GM23338 (cell line): ENCODE measurements at regions not wholly inside any gene's neighbourhood (a gene's known extent, or its start where the extent isn't known, plus 50 kb on each side); places are given as distances from the start of the nearest gene placed in this dataset.
A peak's percentile ranks its signal among the peaks of the same experiment; 100 is the strongest.
"Not testable (repeated sequence)": the region's sequence is repeated elsewhere in the genome, so short reads cannot be mapped to it uniquely, and the experiment has no call there.

Source experiments
- CTCF ChIP-seq, 2 experiments: fragments of 200-600 bp in 1 of 2; sonication (generic) in 1 of 2; conservative IDR thresholded peaks; 2 replicates each; pipeline versions ENCODE4 v1.5.1 to v1.6.1; 2016 to 2017; ENCODE audit warnings: antibody characterized with exemption in 2 of 2, low read depth in 2 of 2, mild to moderate bottlenecking in 2 of 2, moderate library complexity in 1 of 2
- ETS1 ChIP-seq: IDR thresholded peaks from 2 replicates; pipeline ENCODE4 v1.6.1; 2016; ENCODE audit warnings: antibody characterized with exemption
- EZH2 ChIP-seq: fragments of 200-600 bp; sonication (generic); IDR thresholded peaks from one replicate; pipeline ENCODE4 v1.8.0; 2017; ENCODE audit warnings: antibody characterized with exemption, mild to moderate bottlenecking, low read depth; ENCODE audit not compliant: unreplicated experiment
- EZH2phosphoT487 ChIP-seq: fragments of 200-600 bp; sonication (generic); IDR thresholded peaks from one replicate; pipeline ENCODE4 v1.8.1; 2018; ENCODE audit warnings: antibody characterized with exemption; ENCODE audit not compliant: unreplicated experiment
- JUNB ChIP-seq: IDR thresholded peaks from one replicate; pipeline ENCODE4 v1.6.1; 2016; ENCODE audit warnings: antibody characterized with exemption; ENCODE audit not compliant: unreplicated experiment
- NANOG ChIP-seq: IDR thresholded peaks from 2 replicates; pipeline ENCODE4 v1.6.1; 2016; ENCODE audit warnings: antibody characterized with exemption, borderline replicate concordance
- POLR2AphosphoS5 ChIP-seq: IDR thresholded peaks from 2 replicates; pipeline ENCODE4 v1.6.1; 2016; ENCODE audit warnings: antibody characterized with exemption, low read depth
- TF ChIP-seq, protein P1 (sequence below): IDR thresholded peaks from one replicate; pipeline ENCODE4 v1.6.1; 2018; ENCODE audit warnings: antibody characterized with exemption; ENCODE audit not compliant: unreplicated experiment

DNA sequence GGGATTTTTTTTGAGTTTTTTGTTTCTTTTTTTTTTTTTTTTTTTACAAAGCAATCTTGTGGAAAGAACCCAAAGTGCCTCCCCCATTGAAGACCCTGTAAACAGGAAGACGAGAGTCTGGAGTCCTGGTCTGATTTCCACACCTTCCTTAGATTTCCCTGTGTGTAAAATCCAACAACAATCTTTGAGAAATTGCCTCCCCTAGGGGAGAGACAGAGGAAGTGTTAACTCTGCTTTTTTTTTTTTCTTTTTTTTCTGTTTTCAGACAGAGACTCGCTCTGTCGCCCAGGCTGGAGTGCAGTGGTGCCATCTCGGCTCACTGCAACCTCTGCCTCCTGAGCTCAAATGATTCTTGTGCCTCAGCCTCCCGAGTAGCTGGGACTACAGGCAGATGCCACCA, 82.0 kb upstream of the CLEC6A start:
- not testable (repeated sequence) for TF ChIP-seq EZH2phosphoT487, POLR2AphosphoS5, EZH2, ETS1, NANOG, JUNB
- peak; percentile 56 for TF ChIP-seq CTCF (conservative IDR thresholded peaks at IDR 0.05; ENCODE audit: low read depth in 2 of 2)
- TF ChIP-seq, protein P1, sequence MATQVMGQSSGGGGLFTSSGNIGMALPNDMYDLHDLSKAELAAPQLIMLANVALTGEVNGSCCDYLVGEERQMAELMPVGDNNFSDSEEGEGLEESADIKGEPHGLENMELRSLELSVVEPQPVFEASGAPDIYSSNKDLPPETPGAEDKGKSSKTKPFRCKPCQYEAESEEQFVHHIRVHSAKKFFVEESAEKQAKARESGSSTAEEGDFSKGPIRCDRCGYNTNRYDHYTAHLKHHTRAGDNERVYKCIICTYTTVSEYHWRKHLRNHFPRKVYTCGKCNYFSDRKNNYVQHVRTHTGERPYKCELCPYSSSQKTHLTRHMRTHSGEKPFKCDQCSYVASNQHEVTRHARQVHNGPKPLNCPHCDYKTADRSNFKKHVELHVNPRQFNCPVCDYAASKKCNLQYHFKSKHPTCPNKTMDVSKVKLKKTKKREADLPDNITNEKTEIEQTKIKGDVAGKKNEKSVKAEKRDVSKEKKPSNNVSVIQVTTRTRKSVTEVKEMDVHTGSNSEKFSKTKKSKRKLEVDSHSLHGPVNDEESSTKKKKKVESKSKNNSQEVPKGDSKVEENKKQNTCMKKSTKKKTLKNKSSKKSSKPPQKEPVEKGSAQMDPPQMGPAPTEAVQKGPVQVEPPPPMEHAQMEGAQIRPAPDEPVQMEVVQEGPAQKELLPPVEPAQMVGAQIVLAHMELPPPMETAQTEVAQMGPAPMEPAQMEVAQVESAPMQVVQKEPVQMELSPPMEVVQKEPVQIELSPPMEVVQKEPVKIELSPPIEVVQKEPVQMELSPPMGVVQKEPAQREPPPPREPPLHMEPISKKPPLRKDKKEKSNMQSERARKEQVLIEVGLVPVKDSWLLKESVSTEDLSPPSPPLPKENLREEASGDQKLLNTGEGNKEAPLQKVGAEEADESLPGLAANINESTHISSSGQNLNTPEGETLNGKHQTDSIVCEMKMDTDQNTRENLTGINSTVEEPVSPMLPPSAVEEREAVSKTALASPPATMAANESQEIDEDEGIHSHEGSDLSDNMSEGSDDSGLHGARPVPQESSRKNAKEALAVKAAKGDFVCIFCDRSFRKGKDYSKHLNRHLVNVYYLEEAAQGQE = not testable (repeated sequence)
